NB4 (cell line): ENCODE measurements at regions not wholly inside any gene's neighbourhood (a gene's known extent, or its start where the extent isn't known, plus 50 kb on each side); places are given as distances from the start of the nearest gene placed in this dataset.

Source experiments
- CTCF ChIP-seq: IDR thresholded peaks from one replicate; pipeline ENCODE4 v1.5.1; 2012; ENCODE audit warnings: low read depth, low read length
- MAX ChIP-seq: IDR thresholded peaks from 2 replicates; pipeline ENCODE4 v1.6.1; 2011; ENCODE audit warnings: low read depth, low read length
- POLR2A ChIP-seq: IDR thresholded peaks from 2 replicates; pipeline ENCODE4 v1.6.1; 2011; ENCODE audit warnings: mild to moderate bottlenecking; ENCODE audit not compliant: insufficient read length; ENCODE audit errors: extremely low read depth

- TF ChIP-seq CTCF, result no peak
- no peak for TF ChIP-seq POLR2A
- TF ChIP-seq MAX, result no peak
Measured at GRCh38 chr10:117780411-117780810, 237.9 kb downstream of the EMX2 start.
